ENCODE measurements at regions not wholly inside any gene's neighbourhood (a gene's known extent, or its start where the extent isn't known, plus 50 kb on each side); places are given as distances from the start of the nearest gene placed in this dataset.

DNA sequence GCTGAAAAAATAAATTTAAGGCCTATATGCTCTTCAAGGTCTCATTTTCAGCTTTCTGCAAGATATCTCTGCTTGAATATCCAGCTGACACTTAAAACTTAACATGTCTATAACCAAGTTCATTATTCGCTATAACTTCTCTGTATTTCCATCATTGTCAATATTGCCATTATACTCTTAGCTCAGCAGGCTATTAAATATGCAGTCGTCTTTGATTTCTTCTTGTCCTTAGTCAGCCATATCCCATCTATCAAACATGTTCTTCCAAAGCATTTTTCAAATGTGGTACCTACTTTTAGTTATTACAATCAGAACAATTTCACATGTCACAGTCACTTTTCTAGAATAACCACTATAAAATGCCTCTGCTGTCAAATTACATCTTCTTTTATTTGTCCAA lies 1364.1 kb downstream of the ARAP2 start:
- H3K4me1 ChIP-seq (ENCODE audit: insufficient read depth, low read length) = no peaks in the 10 kb centered on the region
- H3K9me3 ChIP-seq (ENCODE audit: control insufficient read depth, insufficient read depth, low read length) = no peaks in the 10 kb centered on the region
- no peaks in the 10 kb centered on the region for H3K36me3 ChIP-seq (ENCODE audit: insufficient read depth, low read length)
- H3K9ac ChIP-seq (ENCODE audit: low read depth, low read length) = no peak overlapping the region

GRCh38 chr4:34891892-34892291 lies 1352.4 kb downstream of the ARAP2 start:
- no peak overlapping the region for H3K9ac ChIP-seq (ENCODE audit: low read depth, low read length)
- no peaks in the 10 kb centered on the region for H3K4me1 ChIP-seq (ENCODE audit: insufficient read depth, low read length)
- no peaks in the 10 kb centered on the region; the same call in 1 of the 2 replicates for H3K9me3 ChIP-seq (ENCODE audit: control insufficient read depth, insufficient read depth, low read length)
- no peaks in the 10 kb centered on the region for H3K36me3 ChIP-seq (ENCODE audit: insufficient read depth, low read length)

DNA sequence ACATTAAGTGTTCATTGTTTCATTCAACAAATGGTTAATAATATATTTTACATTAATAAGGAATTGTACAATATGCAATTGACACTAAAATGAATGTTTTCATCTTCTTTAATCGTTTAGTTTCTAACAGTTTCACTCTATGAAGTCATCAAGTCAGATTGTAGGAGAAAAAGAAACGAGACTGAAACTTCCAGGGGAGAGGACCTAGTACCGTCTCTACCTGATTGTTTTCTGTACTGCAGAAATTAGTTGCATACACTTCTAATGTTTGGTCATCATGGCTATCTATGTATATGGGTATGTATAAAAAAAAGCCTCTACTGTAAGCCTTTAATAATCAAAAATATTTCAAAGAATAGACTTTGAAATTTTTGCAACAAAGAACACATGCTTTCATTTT lies 1350.9 kb downstream of the ARAP2 start:
- Histone ChIP-seq H3K9ac (ENCODE audit: low read depth, low read length) (no peak overlapping the region), H3K4me1 (ENCODE audit: insufficient read depth, low read length) (no peaks in the 10 kb centered on the region), H3K9me3 (ENCODE audit: control insufficient read depth, insufficient read depth, low read length) (no peaks in the 10 kb centered on the region; the same call in 1 of the 2 replicates), H3K36me3 (ENCODE audit: insufficient read depth, low read length) (no peaks in the 10 kb centered on the region)

GRCh38 chr4:34920032-34920431 lies 1324.3 kb downstream of the ARAP2 start:
- no peaks in the 10 kb centered on the region for H3K36me3 ChIP-seq (ENCODE audit: insufficient read depth, low read length)
- H3K9ac ChIP-seq (ENCODE audit: low read depth, low read length) = no peak overlapping the region
- H3K4me1 ChIP-seq (ENCODE audit: insufficient read depth, low read length) = no peaks in the 10 kb centered on the region
- H3K9me3 ChIP-seq (ENCODE audit: control insufficient read depth, insufficient read depth, low read length) = no peaks in the 10 kb centered on the region

- no peaks in the 10 kb centered on the region for H3K4me1 ChIP-seq (ENCODE audit: insufficient read depth, low read length)
- no peaks in the 10 kb centered on the region for H3K9me3 ChIP-seq (ENCODE audit: control insufficient read depth, insufficient read depth, low read length)
- H3K9ac ChIP-seq (ENCODE audit: low read depth, low read length) = no peak overlapping the region
- no peaks in the 10 kb centered on the region for H3K36me3 ChIP-seq (ENCODE audit: insufficient read depth, low read length)
Observed at GRCh38 chr4:34921391-34921790, 1322.9 kb downstream of the ARAP2 start.

- H3K4me1 ChIP-seq (ENCODE audit: insufficient read depth, low read length) = no peaks in the 10 kb centered on the region
- no peak overlapping the region for H3K9ac ChIP-seq (ENCODE audit: low read depth, low read length)
- no peaks in the 10 kb centered on the region for H3K36me3 ChIP-seq (ENCODE audit: insufficient read depth, low read length)
- no peaks in the 10 kb centered on the region for H3K9me3 ChIP-seq (ENCODE audit: control insufficient read depth, insufficient read depth, low read length)
Observed at GRCh38 chr4:34922325-34922724, 1322.0 kb downstream of the ARAP2 start.

DNA sequence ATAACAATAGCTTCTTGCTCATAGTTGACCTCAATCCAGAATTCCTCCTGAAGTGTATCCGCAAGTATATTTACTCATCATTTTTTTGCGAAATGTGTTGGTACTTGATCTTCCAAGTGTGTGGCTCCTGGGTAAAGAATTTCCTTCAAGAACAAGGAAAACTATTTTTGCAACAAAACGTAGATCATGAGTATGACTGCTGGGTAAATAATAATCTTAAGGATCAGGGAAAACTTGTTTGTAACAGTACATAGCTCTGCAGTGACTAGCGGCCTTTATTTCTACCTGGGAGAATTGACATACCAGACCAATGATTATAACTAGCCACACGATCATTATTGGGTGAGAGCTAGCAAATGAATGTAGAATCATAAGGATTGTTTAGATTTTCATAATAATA lies 1311.7 kb downstream of the ARAP2 start:
- no peak overlapping the region for H3K9ac ChIP-seq (ENCODE audit: low read depth, low read length)
- H3K36me3 ChIP-seq (ENCODE audit: insufficient read depth, low read length) = no peaks in the 10 kb centered on the region
- H3K9me3 ChIP-seq (ENCODE audit: control insufficient read depth, insufficient read depth, low read length) = no peaks in the 10 kb centered on the region
- no peaks in the 10 kb centered on the region for H3K4me1 ChIP-seq (ENCODE audit: insufficient read depth, low read length)

DNA sequence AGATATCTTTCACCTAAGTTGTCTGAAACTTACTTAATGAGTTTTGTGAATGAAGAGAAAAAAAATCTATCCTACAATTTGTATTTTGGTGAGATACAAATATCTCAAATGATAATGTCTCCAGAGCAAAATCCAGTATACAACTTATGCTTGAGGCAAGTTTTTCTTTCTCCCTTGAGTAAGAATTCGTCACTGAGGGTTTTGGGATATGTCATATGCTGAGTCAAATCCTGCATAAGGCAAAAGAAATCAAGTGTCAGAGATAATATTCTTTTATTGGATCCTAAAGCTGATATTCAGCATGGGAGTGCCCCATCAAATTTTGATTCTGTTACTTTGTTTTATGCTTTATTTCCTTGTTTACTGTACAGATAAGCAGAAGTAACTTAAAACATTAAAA lies 1308.6 kb downstream of the ARAP2 start:
- Histone ChIP-seq H3K9ac (ENCODE audit: low read depth, low read length) (no peak overlapping the region), H3K4me1 (ENCODE audit: insufficient read depth, low read length) (no peaks in the 10 kb centered on the region), H3K36me3 (ENCODE audit: insufficient read depth, low read length) (no peaks in the 10 kb centered on the region), H3K9me3 (ENCODE audit: control insufficient read depth, insufficient read depth, low read length) (no peaks in the 10 kb centered on the region)

DNA sequence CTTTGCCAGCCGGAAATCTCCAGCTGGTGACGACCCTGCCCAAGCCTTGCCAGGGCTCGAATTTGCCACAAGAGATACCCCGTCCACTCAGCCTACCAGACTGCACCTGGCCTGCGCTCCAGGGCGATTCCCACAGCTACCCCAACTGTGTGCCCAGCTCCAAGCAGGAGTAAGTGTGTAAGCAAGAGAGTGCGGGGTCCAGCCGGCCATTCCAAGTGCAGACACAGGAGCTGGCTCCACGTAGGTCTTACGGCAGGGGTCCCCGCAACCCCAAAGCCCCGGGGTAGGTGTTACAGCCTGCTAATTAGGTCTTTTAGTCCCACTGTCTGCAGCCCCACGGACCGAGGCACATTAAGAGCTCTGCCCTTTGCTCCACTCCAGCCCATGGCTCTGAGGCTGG lies 1305.2 kb downstream of the ARAP2 start:
- Histone ChIP-seq H3K9me3 (ENCODE audit: control insufficient read depth, insufficient read depth, low read length) (no peaks in the 10 kb centered on the region), H3K36me3 (ENCODE audit: insufficient read depth, low read length) (no peaks in the 10 kb centered on the region)

DNA sequence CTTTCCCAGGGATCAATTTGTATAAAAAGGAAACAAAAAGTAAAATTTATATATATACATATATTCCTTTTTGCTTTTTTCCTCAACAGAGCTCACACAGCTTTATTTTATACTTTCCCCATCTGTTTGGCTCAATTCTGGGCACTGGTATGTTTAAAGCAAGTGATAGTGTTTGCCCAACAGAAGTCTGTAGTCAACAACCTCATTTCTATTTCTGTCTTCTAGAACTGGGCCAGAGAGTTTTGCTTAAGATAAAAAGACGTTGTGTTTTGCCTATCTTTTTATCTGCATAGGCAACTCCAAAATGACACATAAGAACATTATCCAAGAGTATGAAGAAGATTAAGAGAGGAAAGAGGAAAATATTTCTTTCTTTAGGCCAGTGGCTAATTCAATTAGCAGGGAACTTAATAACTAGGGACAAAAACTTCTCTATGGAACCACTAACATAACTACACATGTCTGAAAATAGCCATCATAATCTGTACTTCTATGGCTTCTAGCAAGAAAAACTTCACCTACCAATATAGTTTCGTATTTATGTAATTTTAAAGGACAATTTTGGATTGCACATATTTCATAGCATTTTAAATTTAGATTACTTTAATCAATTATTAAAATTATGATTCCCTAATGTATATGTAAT lies 1300.5 kb downstream of the ARAP2 start:
- H3K4me1 ChIP-seq (ENCODE audit: insufficient read depth, low read length) = no peaks in the 10 kb centered on the region
- no peaks in the 10 kb centered on the region for H3K9me3 ChIP-seq (ENCODE audit: control insufficient read depth, insufficient read depth, low read length)
- no peaks in the 10 kb centered on the region for H3K36me3 ChIP-seq (ENCODE audit: insufficient read depth, low read length)
- H3K9ac ChIP-seq (ENCODE audit: low read depth, low read length) = no peak overlapping the region

More for the DNA sequence above, 1305.2 kb downstream of the ARAP2 start:
- Histone ChIP-seq H3K4me1 (ENCODE audit: insufficient read depth, low read length) (no peaks in the 10 kb centered on the region), H3K9ac (ENCODE audit: low read depth, low read length) (no peak overlapping the region)

DNA sequence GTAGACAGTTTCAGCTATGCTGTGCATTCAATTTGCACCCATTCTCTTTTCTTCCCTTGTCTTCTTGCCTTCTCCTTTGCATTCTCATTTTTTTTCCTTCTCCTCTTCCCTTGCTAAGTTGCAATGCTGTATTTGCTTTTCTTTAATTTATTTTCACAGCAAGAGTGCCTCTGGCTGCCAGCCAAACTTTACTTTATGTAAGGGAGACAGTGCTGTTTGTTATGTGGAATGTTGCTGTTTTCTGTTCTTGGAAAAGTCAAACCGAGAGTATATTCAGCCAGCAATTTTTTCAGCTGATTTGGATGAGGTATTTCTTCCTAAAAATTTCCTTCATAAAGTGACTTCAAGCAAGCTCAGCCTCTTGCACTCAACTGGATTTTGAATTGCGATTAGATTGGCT lies 1293.4 kb downstream of the ARAP2 start:
- H3K9me3 ChIP-seq (ENCODE audit: control insufficient read depth, insufficient read depth, low read length) = peaks cover 4% of the 10 kb centered on the region; the same call in 1 of the 2 replicates
- H3K36me3 ChIP-seq (ENCODE audit: insufficient read depth, low read length) = no peaks in the 10 kb centered on the region
- H3K9ac ChIP-seq (ENCODE audit: low read depth, low read length) = no peak overlapping the region
- no peaks in the 10 kb centered on the region for H3K4me1 ChIP-seq (ENCODE audit: insufficient read depth, low read length)

DNA sequence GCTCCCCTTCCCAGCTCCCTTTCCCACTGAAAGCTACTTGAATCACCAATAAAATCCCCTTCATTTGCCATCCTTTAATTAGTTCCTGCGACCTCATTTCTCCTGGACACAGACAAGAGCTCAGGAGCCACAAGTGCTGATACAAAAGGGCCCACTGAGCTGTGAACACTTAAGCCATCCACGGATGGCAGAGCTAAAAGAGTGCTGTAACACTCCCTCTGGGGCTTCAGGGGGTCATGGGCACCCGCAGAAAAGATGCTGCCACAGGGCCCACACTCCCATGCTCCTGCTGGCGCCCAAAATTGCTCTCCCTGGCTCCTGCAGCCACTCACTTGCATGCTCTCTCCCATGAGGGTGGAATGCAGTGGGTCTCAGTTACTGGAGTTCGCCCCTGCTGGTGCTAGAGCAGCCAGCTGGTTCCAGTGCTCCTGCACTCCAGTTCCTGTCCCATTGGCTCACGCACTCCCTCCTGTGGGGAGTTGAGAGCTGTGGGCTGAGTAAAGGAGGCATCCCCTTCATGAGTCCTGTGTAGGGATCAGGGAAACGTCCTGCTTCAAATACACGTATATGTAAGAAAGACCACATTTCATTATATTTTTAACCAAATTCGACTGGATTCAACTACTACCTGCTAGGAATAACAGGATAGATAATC lies 1291.0 kb downstream of the ARAP2 start:
- peaks cover 4% of the 10 kb centered on the region; the same call in 1 of the 2 replicates for H3K9me3 ChIP-seq (ENCODE audit: control insufficient read depth, insufficient read depth, low read length)
- H3K9ac ChIP-seq (ENCODE audit: low read depth, low read length) = no peak overlapping the region
- no peaks in the 10 kb centered on the region for H3K36me3 ChIP-seq (ENCODE audit: insufficient read depth, low read length)
- no peaks in the 10 kb centered on the region for H3K4me1 ChIP-seq (ENCODE audit: insufficient read depth, low read length)

GRCh38 chr4:34964613-34965012 lies 1279.7 kb downstream of the ARAP2 start:
- Histone ChIP-seq H3K9me3 (ENCODE audit: control insufficient read depth, insufficient read depth, low read length) (no peaks in the 10 kb centered on the region), H3K4me1 (ENCODE audit: insufficient read depth, low read length) (no peaks in the 10 kb centered on the region; the same call in 1 of the 2 replicates), H3K9ac (ENCODE audit: low read depth, low read length) (no peak overlapping the region), H3K36me3 (ENCODE audit: insufficient read depth, low read length) (no peaks in the 10 kb centered on the region)

DNA sequence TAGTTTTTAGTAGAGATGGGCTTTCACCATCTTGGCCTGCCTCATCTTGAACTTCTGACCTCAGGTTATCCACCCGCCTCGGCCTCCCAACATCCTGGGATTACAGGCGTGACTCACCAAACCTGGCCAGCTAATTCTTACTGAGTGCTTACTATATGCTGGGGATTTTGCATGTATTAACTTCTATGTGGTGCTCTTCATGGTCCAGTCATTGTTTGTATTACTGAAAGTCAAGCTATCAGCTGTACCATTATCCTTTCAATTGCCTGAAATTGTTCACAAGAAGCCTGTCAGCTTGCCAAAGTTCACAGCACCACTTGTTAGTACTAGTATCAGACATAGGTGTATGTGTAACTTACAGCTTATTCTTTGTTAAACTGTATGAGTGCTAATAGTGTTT lies 1272.1 kb downstream of the ARAP2 start:
- Histone ChIP-seq H3K36me3 (ENCODE audit: insufficient read depth, low read length) (no peaks in the 10 kb centered on the region), H3K4me1 (ENCODE audit: insufficient read depth, low read length) (no peaks in the 10 kb centered on the region), H3K9me3 (ENCODE audit: control insufficient read depth, insufficient read depth, low read length) (no peaks in the 10 kb centered on the region), H3K9ac (ENCODE audit: low read depth, low read length) (no peak overlapping the region)

DNA sequence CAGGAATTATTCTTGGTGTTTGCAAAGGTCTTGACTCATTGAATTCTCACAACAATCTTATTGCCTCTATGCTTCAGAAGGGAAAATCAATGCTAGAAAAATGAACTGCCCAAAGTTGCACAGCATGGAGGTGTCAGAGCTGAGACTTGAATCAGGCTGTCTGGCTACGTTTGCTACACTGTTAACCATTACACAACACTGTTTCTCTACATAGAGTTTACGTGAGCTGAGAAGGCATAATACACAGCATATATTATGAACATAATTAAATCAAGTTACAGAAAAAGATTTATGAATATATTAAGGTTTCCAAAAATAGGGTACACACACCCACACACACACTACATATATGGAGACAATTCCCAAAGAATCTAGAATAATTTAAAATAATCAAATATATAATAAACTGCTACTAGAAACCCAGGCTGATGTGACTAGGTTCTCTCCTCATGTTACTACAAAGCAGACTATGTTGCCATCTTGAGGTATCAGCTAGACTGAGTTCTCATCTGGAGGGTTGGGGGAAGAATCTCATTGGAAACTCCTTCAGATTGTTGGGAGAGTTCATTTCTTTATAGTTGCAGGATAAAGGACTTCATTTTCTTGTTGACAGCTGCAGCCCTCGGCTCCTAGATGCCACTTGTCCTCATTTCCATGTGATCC lies 1270.5 kb downstream of the ARAP2 start:
- Histone ChIP-seq H3K9me3 (ENCODE audit: control insufficient read depth, insufficient read depth, low read length) (no peaks in the 10 kb centered on the region), H3K4me1 (ENCODE audit: insufficient read depth, low read length) (no peaks in the 10 kb centered on the region), H3K36me3 (ENCODE audit: insufficient read depth, low read length) (no peaks in the 10 kb centered on the region), H3K9ac (ENCODE audit: low read depth, low read length) (no peak overlapping the region)

Measured in ES-I3 (cell line).